B cell (primary cell): ENCODE measurements at regions not wholly inside any gene's neighbourhood (a gene's known extent, or its start where the extent isn't known, plus 50 kb on each side); places are given as distances from the start of the nearest gene placed in this dataset.

ENCODE experiments used
- EZH2 ChIP-seq: IDR thresholded peaks from 2 replicates; pipeline ENCODE4 v1.6.1; 2012; ENCODE audit warnings: borderline replicate concordance, low read depth, mild to moderate bottlenecking, moderate library complexity, low read length; ENCODE audit not compliant: insufficient read depth, poor library complexity, severe bottlenecking
- TF ChIP-seq, protein P1 (sequence below): fragments of 200-600 bp; IDR thresholded peaks from one replicate; pipeline ENCODE4 v1.8.0; 2022; ENCODE audit warnings: antibody characterized with exemption, mild to moderate bottlenecking

DNA sequence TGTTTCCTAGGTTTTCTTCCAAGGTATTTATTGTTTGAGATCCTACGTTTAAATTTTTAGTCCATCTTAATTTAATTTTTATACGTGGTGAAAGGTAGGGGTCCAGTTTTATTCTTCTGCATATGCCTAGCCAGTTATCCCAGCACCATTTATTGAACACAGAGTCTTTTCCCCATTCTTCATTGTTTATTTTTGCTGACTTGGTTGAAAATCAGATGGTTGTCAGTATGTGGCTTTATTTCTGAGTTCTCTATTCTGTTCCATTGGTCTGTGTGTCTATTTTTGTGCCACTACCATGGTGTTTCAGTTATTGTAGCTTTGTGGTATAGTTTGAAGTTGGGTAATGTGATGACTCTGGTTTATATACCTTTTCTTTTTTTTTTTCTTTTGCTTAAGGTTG, 753.0 kb upstream of the GOT2 start:
- TF ChIP-seq, protein P1, sequence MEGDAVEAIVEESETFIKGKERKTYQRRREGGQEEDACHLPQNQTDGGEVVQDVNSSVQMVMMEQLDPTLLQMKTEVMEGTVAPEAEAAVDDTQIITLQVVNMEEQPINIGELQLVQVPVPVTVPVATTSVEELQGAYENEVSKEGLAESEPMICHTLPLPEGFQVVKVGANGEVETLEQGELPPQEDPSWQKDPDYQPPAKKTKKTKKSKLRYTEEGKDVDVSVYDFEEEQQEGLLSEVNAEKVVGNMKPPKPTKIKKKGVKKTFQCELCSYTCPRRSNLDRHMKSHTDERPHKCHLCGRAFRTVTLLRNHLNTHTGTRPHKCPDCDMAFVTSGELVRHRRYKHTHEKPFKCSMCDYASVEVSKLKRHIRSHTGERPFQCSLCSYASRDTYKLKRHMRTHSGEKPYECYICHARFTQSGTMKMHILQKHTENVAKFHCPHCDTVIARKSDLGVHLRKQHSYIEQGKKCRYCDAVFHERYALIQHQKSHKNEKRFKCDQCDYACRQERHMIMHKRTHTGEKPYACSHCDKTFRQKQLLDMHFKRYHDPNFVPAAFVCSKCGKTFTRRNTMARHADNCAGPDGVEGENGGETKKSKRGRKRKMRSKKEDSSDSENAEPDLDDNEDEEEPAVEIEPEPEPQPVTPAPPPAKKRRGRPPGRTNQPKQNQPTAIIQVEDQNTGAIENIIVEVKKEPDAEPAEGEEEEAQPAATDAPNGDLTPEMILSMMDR = no peak
- TF ChIP-seq EZH2 = no peak
